Lower leg skin (tissue), 4 donors: ENCODE measurements at regions not wholly inside any gene's neighbourhood (a gene's known extent, or its start where the extent isn't known, plus 50 kb on each side); places are given as distances from the start of the nearest gene placed in this dataset.

Source experiments
- DNase-seq, 2 donors: peaks; one replicate each; pipeline ENCODE4 v3.0.0-alpha.2; 2019; ENCODE audit warnings: low spot score in 2 of 2
- H3K4me3 ChIP-seq: fragments of 200-600 bp; sonication (generic); 2 replicates; pipeline ENCODE4 v1.5.1; 2017; ENCODE audit warnings: mild to moderate bottlenecking, low read depth; ENCODE audit not compliant: poor library complexity, severe bottlenecking
- CTCF ChIP-seq, 3 donors: fragments of 450-650 bp; IDR thresholded peaks; one replicate each; pipeline ENCODE4 v1.5.1; 2016; ENCODE audit warnings: antibody characterized with exemption in 3 of 3, mild to moderate bottlenecking in 3 of 3, moderate library complexity in 2 of 3
- POLR2A ChIP-seq, 2 donors: fragments of 450-650 bp; IDR thresholded peaks; one replicate each; pipeline ENCODE4 v1.6.1; 2016 to 2017; ENCODE audit warnings: antibody characterized with exemption in 2 of 2, mild to moderate bottlenecking in 1 of 2, moderate library complexity in 1 of 2
- WGBS, 2 donors: methylation state at CpG; one replicate each; pipeline ENCODE4 v1.1.5; 2018; 5-methylcytosine and 5-hydroxymethylcytosine counted together
- intact Hi-C: fragments of 100-400 bp; cut with DNase I; formaldehyde crosslinking; loops from one replicate; pipeline ENCODE4 v1.15.0; 2023; ENCODE audit warnings: low total_unique reads

DNA sequence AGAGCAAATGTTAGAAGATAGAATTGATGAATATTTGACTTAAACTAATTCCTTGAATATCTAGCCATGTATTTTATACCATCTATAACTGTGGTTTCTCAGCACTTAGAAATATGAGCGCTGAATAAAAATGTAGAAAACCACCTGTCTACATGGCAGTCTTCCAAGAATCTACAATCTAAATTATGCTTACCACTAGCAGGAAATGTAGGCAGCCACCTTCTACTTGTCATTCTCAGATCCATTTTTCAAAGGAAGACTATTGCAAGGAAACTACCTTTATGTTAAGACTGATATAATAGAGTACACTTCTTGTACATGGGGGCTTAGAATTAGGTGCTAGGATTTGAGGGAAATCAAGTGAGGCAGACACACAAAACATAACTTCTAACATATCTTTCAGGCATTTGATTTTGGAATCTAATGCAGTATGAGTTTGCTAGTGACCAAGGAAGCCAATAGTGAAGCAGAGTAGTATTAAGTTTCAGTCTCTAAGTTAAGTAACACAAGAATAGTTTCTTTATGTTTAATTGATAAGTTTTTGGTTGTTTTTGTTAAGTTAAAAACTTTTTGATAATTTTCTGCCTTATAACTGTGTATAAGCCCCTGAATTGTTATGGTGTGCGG is 175.9 kb upstream of the ITGA4 start:
- no peak for DNase-seq
- WGBS, 2 donors, result 62 to 73% methylated on average over 2 of the region's 2 CpGs
- no peak overlapping the region for H3K4me3 ChIP-seq
- TF ChIP-seq CTCF (IDR thresholded peaks at IDR 0.05) (no peak), POLR2A (IDR thresholded peaks at IDR 0.05) (no peak)
- intact Hi-C loops, result no loop called here

DNA sequence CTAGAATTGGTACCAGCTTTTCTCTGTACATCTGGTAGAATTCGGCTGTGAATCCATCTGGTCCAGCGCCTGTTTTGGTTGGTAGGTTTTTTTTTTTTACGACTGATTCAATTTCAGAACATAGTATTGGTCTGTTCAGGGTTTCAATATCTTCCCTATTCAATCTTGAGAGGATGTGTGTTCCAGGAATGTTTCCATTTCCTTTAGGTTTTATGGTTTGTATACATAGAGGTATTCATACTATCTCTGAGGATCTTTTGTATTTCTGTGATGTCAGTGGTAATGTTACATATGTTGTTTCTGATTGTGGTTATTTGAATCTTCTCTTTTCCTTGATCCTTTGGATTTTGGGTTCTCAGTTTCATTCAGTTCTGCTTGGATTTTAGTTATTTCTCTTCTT is 172.1 kb upstream of the ITGA4 start:
- TF ChIP-seq POLR2A (IDR thresholded peaks at IDR 0.05) (no peak), CTCF (IDR thresholded peaks at IDR 0.05) (no peak)
- WGBS, 2 donors, result 57 to 76% methylated on average over 3 of the region's 3 CpGs
- intact Hi-C loops, result no loop called here
- DNase-seq, result no peak
- no peak overlapping the region for H3K4me3 ChIP-seq

DNA sequence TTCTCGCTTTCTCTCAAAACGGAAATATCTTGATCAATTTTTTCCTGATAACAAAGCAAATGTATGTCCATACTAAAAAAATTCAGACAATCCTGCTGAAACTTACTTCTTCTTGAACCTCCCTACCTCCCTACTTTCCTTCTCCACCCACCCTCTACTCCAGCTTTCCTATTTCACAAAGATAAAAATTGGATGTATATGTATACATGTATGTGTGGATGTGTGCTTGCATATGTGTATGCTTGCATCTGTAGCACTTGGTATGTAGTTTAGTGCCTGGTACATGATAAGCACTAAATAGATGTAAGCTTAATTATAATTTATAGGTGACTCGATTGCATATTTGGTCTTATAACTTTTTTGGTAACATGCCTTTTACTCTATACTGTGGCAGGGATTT is 167.5 kb upstream of the ITGA4 start:
- intact Hi-C loops, result no loop called here
- 95 to 96% methylated on average over 3 of the region's 3 CpGs for WGBS, 2 donors
- no peak overlapping the region for H3K4me3 ChIP-seq
- no peak for TF ChIP-seq CTCF (IDR thresholded peaks at IDR 0.05)
- no peak for TF ChIP-seq POLR2A (IDR thresholded peaks at IDR 0.05)
- DNase-seq, result no peak

- TF ChIP-seq POLR2A (IDR thresholded peaks at IDR 0.05) (no peak), CTCF (IDR thresholded peaks at IDR 0.05) (no peak)
- 64 to 74% methylated on average over 1 of the region's 1 CpG for WGBS, 2 donors
- DNase-seq, result no peak
- intact Hi-C loops, result no loop called here
- H3K4me3 ChIP-seq, result no peak overlapping the region
These were observed 167.0 kb upstream of the ITGA4 start for GRCh38 chr2:181290182-181290581.

DNA sequence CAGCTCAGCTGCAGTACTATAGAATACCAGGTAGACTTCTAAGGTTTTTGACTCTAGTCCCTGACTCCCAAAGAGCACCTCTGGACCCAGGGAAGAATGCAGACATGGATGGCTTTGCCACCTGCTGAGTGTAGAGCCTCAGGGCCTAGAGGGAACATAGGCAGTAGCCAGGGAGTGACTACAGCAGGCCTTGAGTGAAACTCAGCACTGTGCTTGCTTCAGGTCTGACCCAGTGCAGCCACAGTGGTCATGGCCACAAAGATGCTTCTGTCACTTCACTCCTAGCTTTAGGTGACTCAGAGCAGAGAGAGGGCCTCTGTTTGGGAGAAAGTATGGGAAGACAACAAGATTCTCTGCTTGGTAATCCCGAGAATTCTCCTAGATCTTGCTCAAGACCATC is 162.2 kb upstream of the ITGA4 start:
- no peak for DNase-seq
- H3K4me3 ChIP-seq, result no peak overlapping the region
- WGBS, 2 donors, result 83 to 87% methylated on average over 1 of the region's 1 CpG
- TF ChIP-seq POLR2A (IDR thresholded peaks at IDR 0.05) (no peak), CTCF (IDR thresholded peaks at IDR 0.05) (no peak)
- intact Hi-C loops, result no loop called here
